H7 (cell line): ENCODE measurements at regions not wholly inside any gene's neighbourhood (a gene's known extent, or its start where the extent isn't known, plus 50 kb on each side); places are given as distances from the start of the nearest gene placed in this dataset.
A peak's percentile ranks its signal among the peaks of the same experiment; 100 is the strongest.
"Not testable (repeated sequence)": the region's sequence is repeated elsewhere in the genome, so short reads cannot be mapped to it uniquely, and the experiment has no call there.

ENCODE experiments used
- DNase-seq: peaks from one replicate; pipeline ENCODE4 v3.0.0; 2012
- H3K27me3 ChIP-seq: 2 replicates; pipeline ENCODE4 v1.6.0; 2011; ENCODE audit warnings: mild to moderate bottlenecking, low read length; ENCODE audit not compliant: control insufficient read depth, insufficient read depth
- H3K36me3 ChIP-seq: replicated peaks from 2 replicates; pipeline ENCODE4 v1.5.1; 2011; ENCODE audit warnings: low read length; ENCODE audit not compliant: control insufficient read depth, insufficient read depth
- H3K4me3 ChIP-seq: 2 replicates; pipeline ENCODE4 v1.5.1; 2011; ENCODE audit warnings: low read depth, mild to moderate bottlenecking, control low read depth, low read length, moderate library complexity; ENCODE audit not compliant: insufficient read depth

DNA sequence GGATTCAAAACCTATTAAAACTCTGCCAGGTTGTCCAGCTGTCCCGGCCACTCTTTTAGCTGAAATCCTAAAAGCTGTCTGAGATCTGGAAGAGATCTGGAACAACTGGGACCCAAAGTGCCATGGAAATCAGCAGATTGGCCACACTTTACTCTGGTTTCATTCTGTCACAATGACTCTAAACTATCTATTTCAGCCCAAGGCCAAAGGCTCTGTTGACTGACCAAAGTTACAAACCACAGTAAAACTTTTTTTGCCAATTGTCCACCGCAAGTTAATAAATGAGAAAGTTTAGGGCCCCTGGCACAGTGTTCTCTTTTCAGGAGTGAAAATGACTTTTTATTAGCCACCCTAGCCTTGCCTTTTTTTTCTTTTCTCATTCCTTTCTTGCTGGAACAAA lies 113.4 kb upstream of the CPM start:
- Histone ChIP-seq H3K4me3 (no peak overlapping the region), H3K36me3 (no peaks in the 10 kb centered on the region), H3K27me3 (no peaks in the 10 kb centered on the region)
- no peak for DNase-seq

GRCh38 chr12:69046920-69047319 lies 113.9 kb upstream of the CPM start:
- Histone ChIP-seq H3K27me3 (no peaks in the 10 kb centered on the region), H3K4me3 (no peak overlapping the region), H3K36me3 (no peaks in the 10 kb centered on the region)
- no peak for DNase-seq

- DNase-seq, result no peak
- Histone ChIP-seq H3K36me3 (no peaks in the 10 kb centered on the region), H3K4me3 (no peak overlapping the region)
Measured at GRCh38 chr12:69047990-69048389, 115.0 kb upstream of the CPM start.

GRCh38 chr12:69049855-69050254 lies 116.9 kb upstream of the CPM start:
- H3K27me3 ChIP-seq, H3K36me3 ChIP-seq, H3K4me3 ChIP-seq, DNase-seq: not testable (repeated sequence)

More at GRCh38 chr12:69047990-69048389, 115.0 kb upstream of the CPM start:
- no peaks in the 10 kb centered on the region for H3K27me3 ChIP-seq

- Histone ChIP-seq H3K36me3 (no peaks in the 10 kb centered on the region), H3K4me3 (no peak overlapping the region), H3K27me3 (no peaks in the 10 kb centered on the region)
- DNase-seq, result peak; percentile 13
Measured at GRCh38 chr12:69052613-69053408, 119.8 kb upstream of the CPM start.

GRCh38 chr12:69054343-69055056 lies 121.5 kb upstream of the CPM start:
- DNase-seq, result no peak
- no peaks in the 10 kb centered on the region for H3K36me3 ChIP-seq
- H3K27me3 ChIP-seq, result no peaks in the 10 kb centered on the region
- no peak overlapping the region for H3K4me3 ChIP-seq

DNA sequence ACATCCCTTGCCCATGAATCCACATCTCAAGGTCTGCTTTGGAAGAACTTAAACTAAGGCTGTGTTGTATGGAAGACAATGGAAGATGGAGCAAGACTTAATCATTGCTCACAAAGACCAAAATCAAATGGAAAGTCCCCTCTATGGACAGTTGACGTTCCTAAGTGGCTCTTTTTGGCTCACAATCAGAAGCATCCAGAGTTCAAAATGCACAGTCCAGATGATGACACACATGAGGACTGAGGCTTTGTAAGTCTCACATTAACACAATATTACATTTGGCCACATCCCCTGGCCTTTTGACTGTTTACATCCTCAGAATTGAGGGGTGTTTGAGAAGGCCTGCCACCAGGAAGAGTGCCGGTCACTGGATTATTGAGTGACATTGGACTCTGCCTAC lies 122.3 kb upstream of the CPM start:
- Histone ChIP-seq H3K36me3 (no peaks in the 10 kb centered on the region), H3K4me3 (no peak overlapping the region), H3K27me3 (no peaks in the 10 kb centered on the region)
- no peak for DNase-seq

DNA sequence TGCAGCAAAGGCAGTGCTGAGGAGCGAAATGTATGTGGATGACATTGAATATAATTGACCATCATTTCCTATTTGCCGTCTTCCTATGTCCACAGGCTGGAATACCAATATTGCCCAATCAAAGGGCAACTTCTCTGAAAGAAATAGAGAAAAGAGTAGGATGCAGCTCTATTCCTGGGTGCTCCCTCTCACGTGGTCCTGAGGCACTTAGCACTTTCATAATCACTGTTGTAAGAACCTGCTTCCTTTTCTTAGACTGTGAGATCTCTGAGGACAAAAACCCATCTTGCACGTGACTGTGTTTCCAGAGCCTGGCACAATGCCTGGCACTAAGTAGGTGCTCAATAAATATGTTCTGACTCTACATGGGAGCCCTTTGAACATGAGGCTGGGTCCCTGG lies 122.7 kb upstream of the CPM start:
- no peak overlapping the region for H3K4me3 ChIP-seq
- DNase-seq, result no peak
- no peaks in the 10 kb centered on the region for H3K27me3 ChIP-seq
- H3K36me3 ChIP-seq, result no peaks in the 10 kb centered on the region

- DNase-seq, result no peak
Measured at GRCh38 chr12:69056743-69057515, 124.0 kb upstream of the CPM start.

GRCh38 chr12:69057742-69058141 lies 124.8 kb upstream of the CPM start:
- Histone ChIP-seq H3K36me3 (no peaks in the 10 kb centered on the region), H3K27me3 (no peaks in the 10 kb centered on the region), H3K4me3 (no peak overlapping the region)
- no peak for DNase-seq

More at GRCh38 chr12:69056743-69057515, 124.0 kb upstream of the CPM start:
- Histone ChIP-seq H3K4me3 (no peak overlapping the region), H3K36me3 (no peaks in the 10 kb centered on the region), H3K27me3 (no peaks in the 10 kb centered on the region)

GRCh38 chr12:69059465-69060457 lies 126.8 kb upstream of the CPM start:
- no peaks in the 10 kb centered on the region for H3K36me3 ChIP-seq
- DNase-seq, result no peak
- no peaks in the 10 kb centered on the region for H3K27me3 ChIP-seq
- H3K4me3 ChIP-seq, result no peak overlapping the region

DNA sequence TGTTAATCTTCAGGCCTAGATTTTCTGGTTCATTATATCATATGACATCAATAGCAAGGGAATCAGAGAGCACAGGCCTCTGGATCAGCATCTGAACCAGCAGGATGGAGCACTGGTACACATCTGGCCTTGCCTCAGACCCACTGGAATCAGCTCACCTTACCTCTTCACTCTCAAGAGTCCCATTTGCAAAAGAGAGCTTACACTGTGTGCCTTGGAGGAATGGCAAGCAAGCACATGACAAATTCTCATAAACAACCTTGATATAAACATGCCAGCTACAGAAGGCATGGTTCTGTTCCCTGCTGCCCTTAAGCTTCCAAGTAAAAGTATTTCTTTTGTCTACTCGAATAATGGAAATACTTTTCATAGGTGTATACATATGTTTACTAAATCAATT lies 128.6 kb upstream of the CPM start:
- H3K4me3 ChIP-seq, result no peak overlapping the region
- no peaks in the 10 kb centered on the region for H3K27me3 ChIP-seq
- no peak for DNase-seq
- H3K36me3 ChIP-seq, result no peaks in the 10 kb centered on the region

- no peaks in the 10 kb centered on the region for H3K36me3 ChIP-seq
- no peak for DNase-seq
- H3K4me3 ChIP-seq, result no peak overlapping the region
- no peaks in the 10 kb centered on the region for H3K27me3 ChIP-seq
Measured at GRCh38 chr12:69062621-69063237, 129.8 kb upstream of the CPM start.
